ENCODE measurements at regions not wholly inside any gene's neighbourhood (a gene's known extent, or its start where the extent isn't known, plus 50 kb on each side); places are given as distances from the start of the nearest gene placed in this dataset.

- TF ChIP-seq CTCF (conservative IDR thresholded peaks at IDR 0.05; ENCODE audit: low read depth, low read length): no peak
- no peak for TF ChIP-seq EZH2 (IDR thresholded peaks at IDR 0.05; ENCODE audit: low read length, unreplicated experiment)
- no peak for TF ChIP-seq EZH2phosphoT487 (IDR thresholded peaks at IDR 0.05; ENCODE audit: borderline replicate concordance, low read length)
- ATAC-seq: no peak
Measured at GRCh38 chr7:32241636-32242035, 171.4 kb upstream of the PDE1C start.

GRCh38 chr7:32239764-32240163 lies 169.6 kb upstream of the PDE1C start:
- no peak for ATAC-seq
- Histone ChIP-seq H3F3A (ENCODE audit: low read length, unreplicated experiment) (no peaks in the 10 kb centered on the region), H3K27ac (ENCODE audit: low read length) (no peak overlapping the region), H4K20me1 (ENCODE audit: low read length) (no peaks in the 10 kb centered on the region), H3K4me2 (ENCODE audit: low read length) (no peak overlapping the region), H3K36me3 (ENCODE audit: low read depth, low read length) (no peaks in the 10 kb centered on the region), H3K9me2 (replicated peaks; ENCODE audit: low read length) (no peaks in the 10 kb centered on the region), H3K79me2 (ENCODE audit: low read length) (no peaks in the 10 kb centered on the region), H3K4me1 (ENCODE audit: insufficient read depth, low read length) (no peaks in the 10 kb centered on the region), H2AFZ (ENCODE audit: low read length) (no peak overlapping the region), H3K27me3 (ENCODE audit: low read length) (peaks cover 79% of the 10 kb centered on the region), H3K9me3 (ENCODE audit: low read length) (peaks cover 4% of the 10 kb centered on the region; the same call in 1 of the 2 replicates), H3K9ac (ENCODE audit: low read length) (no peak overlapping the region), H3K4me3 (ENCODE audit: low read length) (no peak overlapping the region)
- POLR2A ChIA-PET (ENCODE audit: unreplicated experiment): no interaction called here
- intact Hi-C loops (cut with micrococcal nuclease): no loop called here
- BruUV-seq (replicated peaks): no TSS peak
- DNase-seq: no peak
- no peak for TF ChIP-seq EZH2phosphoT487 (IDR thresholded peaks at IDR 0.05; ENCODE audit: borderline replicate concordance, low read length)
- no peak for TF ChIP-seq EZH2 (IDR thresholded peaks at IDR 0.05; ENCODE audit: low read length, unreplicated experiment)
- no peak for TF ChIP-seq CTCF (conservative IDR thresholded peaks at IDR 0.05; ENCODE audit: low read depth, low read length)
- CTCF ChIA-PET: no interaction called here

More at GRCh38 chr7:32241636-32242035, 171.4 kb upstream of the PDE1C start:
- Histone ChIP-seq H3K4me3 (ENCODE audit: low read length) (no peak overlapping the region), H3K36me3 (ENCODE audit: low read depth, low read length) (no peaks in the 10 kb centered on the region), H3K4me2 (ENCODE audit: low read length) (no peak overlapping the region), H3F3A (ENCODE audit: low read length, unreplicated experiment) (no peaks in the 10 kb centered on the region), H4K20me1 (ENCODE audit: low read length) (no peaks in the 10 kb centered on the region), H2AFZ (ENCODE audit: low read length) (no peak overlapping the region), H3K4me1 (ENCODE audit: insufficient read depth, low read length) (no peaks in the 10 kb centered on the region), H3K27me3 (ENCODE audit: low read length) (peaks cover 77% of the 10 kb centered on the region), H3K9ac (ENCODE audit: low read length) (no peak overlapping the region), H3K27ac (ENCODE audit: low read length) (no peak overlapping the region), H3K9me2 (replicated peaks; ENCODE audit: low read length) (no peaks in the 10 kb centered on the region), H3K79me2 (ENCODE audit: low read length) (no peaks in the 10 kb centered on the region), H3K9me3 (ENCODE audit: low read length) (no peaks in the 10 kb centered on the region)
- BruUV-seq (replicated peaks): no TSS peak
- intact Hi-C loops (cut with micrococcal nuclease): no loop called here
- POLR2A ChIA-PET (ENCODE audit: unreplicated experiment): no interaction called here
- CTCF ChIA-PET: no interaction called here
- DNase-seq: no peak

GRCh38 chr7:32228601-32229000 lies 158.4 kb upstream of the PDE1C start:
- ATAC-seq: no peak
- Histone ChIP-seq H2AFZ (ENCODE audit: low read length) (no peak overlapping the region), H3K4me1 (ENCODE audit: insufficient read depth, low read length) (no peaks in the 10 kb centered on the region), H3K9me3 (ENCODE audit: low read length) (no peaks in the 10 kb centered on the region), H4K20me1 (ENCODE audit: low read length) (no peaks in the 10 kb centered on the region), H3K27me3 (ENCODE audit: low read length) (peaks cover 80% of the 10 kb centered on the region), H3K79me2 (ENCODE audit: low read length) (no peaks in the 10 kb centered on the region), H3K36me3 (ENCODE audit: low read depth, low read length) (no peaks in the 10 kb centered on the region), H3K9me2 (replicated peaks; ENCODE audit: low read length) (no peaks in the 10 kb centered on the region), H3K27ac (ENCODE audit: low read length) (no peak overlapping the region), H3K4me2 (ENCODE audit: low read length) (no peak overlapping the region), H3K4me3 (ENCODE audit: low read length) (no peak overlapping the region), H3F3A (ENCODE audit: low read length, unreplicated experiment) (no peaks in the 10 kb centered on the region), H3K9ac (ENCODE audit: low read length) (no peak overlapping the region)
- intact Hi-C loops (cut with micrococcal nuclease): no loop called here
- ChIA-PET CTCF (no interaction called here), POLR2A (ENCODE audit: unreplicated experiment) (no interaction called here)
- no peak for TF ChIP-seq EZH2 (IDR thresholded peaks at IDR 0.05; ENCODE audit: low read length, unreplicated experiment)
- TF ChIP-seq EZH2phosphoT487 (IDR thresholded peaks at IDR 0.05; ENCODE audit: borderline replicate concordance, low read length): no peak
- TF ChIP-seq CTCF (conservative IDR thresholded peaks at IDR 0.05; ENCODE audit: low read depth, low read length): no peak
- no TSS peak for BruUV-seq (replicated peaks)
- no peak for DNase-seq

Data from PC-3 (cell line).